ENCODE measurements at regions not wholly inside any gene's neighbourhood (a gene's known extent, or its start where the extent isn't known, plus 50 kb on each side); places are given as distances from the start of the nearest gene placed in this dataset.

DNA sequence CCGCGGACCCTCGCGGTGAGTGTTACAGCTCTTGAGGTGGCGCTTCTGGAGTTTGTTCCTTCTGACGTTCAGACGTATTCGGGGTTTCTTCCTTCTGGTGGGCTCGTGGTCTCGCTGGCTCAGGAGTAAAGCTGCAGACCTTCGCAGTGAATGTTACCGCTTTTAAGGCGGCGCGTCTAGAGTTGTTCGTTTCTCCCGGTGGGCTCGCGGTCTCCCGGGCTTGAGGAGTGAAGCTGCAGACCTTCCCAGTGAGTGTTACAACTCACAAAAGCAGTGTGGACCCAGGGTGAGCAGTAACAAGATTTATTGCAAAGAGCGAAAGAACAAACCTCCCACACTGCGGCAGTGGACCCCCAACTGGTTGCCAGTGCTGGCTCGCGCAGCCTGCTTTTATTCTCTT is 177.1 kb downstream of the UACA start:
- H3K4me3 Mint-ChIP-seq, result no peak overlapping the region; the same call in 1 of the 2 replicates
- H3K4me1 Mint-ChIP-seq (ENCODE audit: low read depth), result peaks cover 23% of the 10 kb centered on the region
- peaks cover 11% of the 10 kb centered on the region for H3K36me3 Mint-ChIP-seq (ENCODE audit: low read depth)
- H3K27ac Mint-ChIP-seq, result no peak overlapping the region
- no peak for DNase-seq
- peaks cover 6% of the 10 kb centered on the region; the same call in 1 of the 2 replicates for H3K9me3 Mint-ChIP-seq
- peaks cover 3% of the 10 kb centered on the region for H3K27me3 Mint-ChIP-seq (ENCODE audit: insufficient read depth)
- TF ChIP-seq, protein P1, sequence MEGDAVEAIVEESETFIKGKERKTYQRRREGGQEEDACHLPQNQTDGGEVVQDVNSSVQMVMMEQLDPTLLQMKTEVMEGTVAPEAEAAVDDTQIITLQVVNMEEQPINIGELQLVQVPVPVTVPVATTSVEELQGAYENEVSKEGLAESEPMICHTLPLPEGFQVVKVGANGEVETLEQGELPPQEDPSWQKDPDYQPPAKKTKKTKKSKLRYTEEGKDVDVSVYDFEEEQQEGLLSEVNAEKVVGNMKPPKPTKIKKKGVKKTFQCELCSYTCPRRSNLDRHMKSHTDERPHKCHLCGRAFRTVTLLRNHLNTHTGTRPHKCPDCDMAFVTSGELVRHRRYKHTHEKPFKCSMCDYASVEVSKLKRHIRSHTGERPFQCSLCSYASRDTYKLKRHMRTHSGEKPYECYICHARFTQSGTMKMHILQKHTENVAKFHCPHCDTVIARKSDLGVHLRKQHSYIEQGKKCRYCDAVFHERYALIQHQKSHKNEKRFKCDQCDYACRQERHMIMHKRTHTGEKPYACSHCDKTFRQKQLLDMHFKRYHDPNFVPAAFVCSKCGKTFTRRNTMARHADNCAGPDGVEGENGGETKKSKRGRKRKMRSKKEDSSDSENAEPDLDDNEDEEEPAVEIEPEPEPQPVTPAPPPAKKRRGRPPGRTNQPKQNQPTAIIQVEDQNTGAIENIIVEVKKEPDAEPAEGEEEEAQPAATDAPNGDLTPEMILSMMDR (IDR thresholded peaks at IDR 0.05), result no peak

DNA sequence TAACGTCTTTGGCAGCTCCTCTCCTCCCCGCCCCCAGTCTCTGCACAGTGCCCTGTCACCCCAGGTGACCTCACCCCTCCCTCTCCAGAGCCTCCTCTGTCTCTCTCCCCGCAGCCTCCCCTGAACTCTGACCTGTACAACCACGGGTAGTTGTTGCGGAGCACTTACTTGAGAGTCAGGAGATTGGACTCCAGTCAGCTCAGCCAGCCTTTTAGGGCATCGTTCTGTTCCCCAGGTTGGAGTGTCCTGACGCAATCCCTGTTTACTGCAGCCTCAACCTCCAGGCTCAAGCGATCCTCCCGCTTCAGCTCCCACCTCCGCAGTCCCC is 177.7 kb downstream of the UACA start:
- H3K4me1 Mint-ChIP-seq (ENCODE audit: low read depth), result peaks cover 23% of the 10 kb centered on the region
- peaks cover 11% of the 10 kb centered on the region; the same call in 1 of the 2 replicates for H3K36me3 Mint-ChIP-seq (ENCODE audit: low read depth)
- no peak overlapping the region; the same call in 1 of the 2 replicates for H3K4me3 Mint-ChIP-seq
- no peak for DNase-seq
- TF ChIP-seq, protein P1 (IDR thresholded peaks at IDR 0.05), result no peak
- H3K27me3 Mint-ChIP-seq (ENCODE audit: insufficient read depth), result peaks cover 3% of the 10 kb centered on the region
- no peak overlapping the region for H3K27ac Mint-ChIP-seq
- peaks cover 6% of the 10 kb centered on the region; the same call in 1 of the 2 replicates for H3K9me3 Mint-ChIP-seq

DNA sequence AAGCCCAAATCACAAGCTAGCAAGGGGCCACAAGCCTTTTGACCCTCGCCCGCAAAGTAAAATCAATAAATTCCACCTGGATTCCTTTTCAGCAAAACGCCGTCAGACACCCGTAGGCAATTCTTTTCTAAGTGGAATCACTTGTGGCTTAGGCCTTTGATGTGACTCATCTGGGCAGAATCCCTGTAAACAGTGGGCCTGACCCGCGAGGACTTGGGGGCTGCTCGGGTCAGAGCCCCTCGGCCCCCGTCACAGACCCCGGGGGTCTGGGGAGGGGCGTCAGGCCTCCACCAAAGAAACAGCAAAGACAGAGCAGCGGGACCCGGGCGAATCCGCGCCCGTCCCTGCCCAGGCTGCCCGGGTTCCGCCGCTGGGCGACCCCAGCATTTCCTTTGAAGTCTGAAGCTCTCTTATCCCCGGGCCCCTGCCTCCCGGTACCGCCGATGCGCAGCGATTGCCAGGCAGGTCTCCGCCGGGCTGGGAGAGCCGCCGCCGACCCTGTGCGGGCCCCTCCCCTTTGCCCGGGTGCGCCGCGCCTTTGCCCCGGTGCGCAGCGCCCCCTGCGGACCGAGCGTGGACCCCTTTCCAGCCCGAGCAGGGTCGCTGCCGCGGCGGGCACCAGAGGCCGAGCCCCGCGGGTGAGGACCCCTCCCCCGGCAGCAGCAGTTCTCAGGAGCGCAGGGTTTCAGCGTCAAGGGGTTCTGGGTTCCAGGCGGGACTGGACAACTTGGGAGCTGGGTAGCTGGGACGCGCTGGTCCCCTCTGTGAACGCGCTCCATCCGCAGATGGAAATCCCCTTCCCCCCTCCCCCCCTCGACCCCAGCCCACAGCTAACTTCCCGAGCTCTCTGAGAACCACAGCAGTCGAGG is 178.3 kb downstream of the UACA start:
- Mint-ChIP-seq H3K36me3 (ENCODE audit: low read depth) (peaks cover 11% of the 10 kb centered on the region; the same call in 1 of the 2 replicates), H3K9me3 (peaks cover 6% of the 10 kb centered on the region; the same call in 1 of the 2 replicates), H3K4me1 (ENCODE audit: low read depth) (peaks cover 23% of the 10 kb centered on the region), H3K27ac (no peak overlapping the region), H3K27me3 (ENCODE audit: insufficient read depth) (peaks cover 4% of the 10 kb centered on the region), H3K4me3 (peak overlapping the region; percentile 48)
- TF ChIP-seq, protein P1 (IDR thresholded peaks at IDR 0.05), result peak; percentile 75
- peak; percentile 24 for DNase-seq

DNA sequence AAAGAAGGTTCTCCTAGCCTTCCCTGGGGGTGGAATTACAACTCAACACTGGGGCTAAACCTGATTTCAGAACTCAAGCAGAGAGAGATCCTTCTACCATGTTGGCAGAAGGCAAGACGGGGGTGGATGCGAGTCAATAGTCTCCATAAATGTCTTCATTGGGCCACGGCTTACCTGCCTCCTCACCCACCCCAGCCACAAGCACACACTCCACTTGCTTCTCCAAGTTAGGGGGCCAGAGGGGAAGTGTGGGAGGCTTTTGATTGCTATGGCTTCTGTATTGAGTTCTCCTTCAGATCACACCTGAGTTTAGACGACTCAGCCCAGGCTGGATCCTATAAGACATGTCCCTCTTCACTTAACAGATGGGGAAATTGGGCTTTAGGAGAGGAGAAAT is 178.9 kb downstream of the UACA start:
- H3K27me3 Mint-ChIP-seq (ENCODE audit: insufficient read depth), result peaks cover 9% of the 10 kb centered on the region
- no peak for DNase-seq
- peaks cover 11% of the 10 kb centered on the region; the same call in 1 of the 2 replicates for H3K36me3 Mint-ChIP-seq (ENCODE audit: low read depth)
- TF ChIP-seq, protein P1 (IDR thresholded peaks at IDR 0.05), result no peak
- peak overlapping the region; percentile 48; the same call in 1 of the 2 replicates for H3K4me3 Mint-ChIP-seq
- peaks cover 18% of the 10 kb centered on the region for H3K4me1 Mint-ChIP-seq (ENCODE audit: low read depth)
- no peak overlapping the region for H3K27ac Mint-ChIP-seq
- H3K9me3 Mint-ChIP-seq, result peaks cover 6% of the 10 kb centered on the region; the same call in 1 of the 2 replicates

DNA sequence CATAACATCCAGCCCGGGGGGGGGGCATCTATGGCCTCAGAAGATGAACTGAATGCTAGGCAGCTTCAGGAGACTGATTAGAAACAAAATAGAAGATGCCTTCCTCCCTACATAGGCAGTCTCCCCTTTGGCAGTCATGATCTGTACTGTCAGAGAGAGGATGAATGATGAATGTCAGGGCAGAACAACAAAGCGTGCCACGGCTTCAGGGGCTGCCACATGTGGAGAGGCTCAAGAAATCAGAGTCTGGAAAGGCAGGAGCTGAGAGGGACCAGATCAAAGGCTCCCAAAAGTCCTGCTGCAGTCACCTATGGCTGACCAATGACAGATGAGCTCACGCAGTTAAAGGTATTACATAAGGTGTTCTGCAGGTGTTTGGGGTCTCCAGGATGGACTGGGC is 180.4 kb downstream of the UACA start:
- peaks cover 12% of the 10 kb centered on the region for H3K27me3 Mint-ChIP-seq (ENCODE audit: insufficient read depth)
- no peak overlapping the region for H3K4me3 Mint-ChIP-seq

More for the DNA sequence above, 180.4 kb downstream of the UACA start:
- Mint-ChIP-seq H3K9me3 (peaks cover 6% of the 10 kb centered on the region; the same call in 1 of the 2 replicates), H3K27ac (no peak overlapping the region), H3K36me3 (ENCODE audit: low read depth) (peaks cover 11% of the 10 kb centered on the region; the same call in 1 of the 2 replicates), H3K4me1 (ENCODE audit: low read depth) (peaks cover 11% of the 10 kb centered on the region)
- no peak for DNase-seq
- TF ChIP-seq, protein P1 (IDR thresholded peaks at IDR 0.05), result no peak
